ENCODE measurements at regions not wholly inside any gene's neighbourhood (a gene's known extent, or its start where the extent isn't known, plus 50 kb on each side); places are given as distances from the start of the nearest gene placed in this dataset.

DNA sequence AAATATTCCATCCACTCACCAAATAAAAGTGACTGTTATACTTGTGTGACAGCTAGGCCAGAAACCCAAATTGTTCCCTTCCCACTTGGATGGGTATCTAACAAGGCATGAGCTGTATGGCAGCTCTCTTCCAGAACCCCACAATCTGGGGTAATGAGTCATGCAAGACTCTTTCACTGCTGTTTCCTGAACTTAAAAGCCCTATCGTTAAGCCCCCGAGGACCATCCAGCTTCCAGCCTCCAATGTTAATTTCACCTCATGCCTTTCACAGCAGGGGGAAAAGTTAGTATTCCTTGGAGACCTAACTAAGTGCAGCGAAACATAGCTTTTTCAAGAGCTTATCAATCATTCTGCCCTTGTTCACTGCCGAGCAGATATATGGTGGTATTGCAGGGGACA, 368.6 kb upstream of the HSFY2 start:
- no peak for TF ChIP-seq CTCF (IDR thresholded peaks at IDR 0.05)
- no peak for TF ChIP-seq POLR2A (IDR thresholded peaks at IDR 0.05)
